ENCODE measurements at regions not wholly inside any gene's neighbourhood (a gene's known extent, or its start where the extent isn't known, plus 50 kb on each side); places are given as distances from the start of the nearest gene placed in this dataset.
A peak's percentile ranks its signal among the peaks of the same experiment; 100 is the strongest.

GRCh38 chr2:53064154-53064553, 703.5 kb upstream of the CHAC2 start:
- no peaks in the 10 kb centered on the region for H3K27me3 ChIP-seq
- 87% methylated on average over 1 of the region's 1 CpG for WGBS (ENCODE audit: low lambda C conversion rate, missing lambda C conversion rate)
- H3K4me3 ChIP-seq = no peak overlapping the region
- DNase-seq (ENCODE audit: low spot score) = no peak
- H3K79me2 ChIP-seq = no peaks in the 10 kb centered on the region
- TF ChIP-seq EZH2phosphoT487 (IDR thresholded peaks at IDR 0.05; ENCODE audit: low read depth, severe bottlenecking, unreplicated experiment) (no peak), CTCF (IDR thresholded peaks at IDR 0.05; ENCODE audit: poor library complexity) (no peak), EZH2 (IDR thresholded peaks at IDR 0.05; ENCODE audit: borderline replicate concordance) (no peak)
- H2AFZ ChIP-seq = no peak overlapping the region
- no peaks in the 10 kb centered on the region for H3K9me2 ChIP-seq (replicated peaks; ENCODE audit: insufficient read depth)
- H3K4me2 ChIP-seq = no peak overlapping the region
- no peak overlapping the region for H3K27ac ChIP-seq
- H3K9me3 ChIP-seq (ENCODE audit: low read depth) = no peaks in the 10 kb centered on the region
- H3K36me3 ChIP-seq (replicated peaks; ENCODE audit: insufficient read depth, low read depth) = no peaks in the 10 kb centered on the region
- H3K4me1 ChIP-seq (ENCODE audit: insufficient read depth) = no peaks in the 10 kb centered on the region
- H4K20me1 ChIP-seq (ENCODE audit: insufficient read depth, poor library complexity, severe bottlenecking) = no peaks in the 10 kb centered on the region

GRCh38 chr2:53058526-53058925, 709.1 kb upstream of the CHAC2 start:
- no peaks in the 10 kb centered on the region for H3K36me3 ChIP-seq (replicated peaks; ENCODE audit: insufficient read depth, low read depth)
- no peaks in the 10 kb centered on the region for H4K20me1 ChIP-seq (ENCODE audit: insufficient read depth, poor library complexity, severe bottlenecking)
- H3K9me2 ChIP-seq (replicated peaks; ENCODE audit: insufficient read depth) = no peaks in the 10 kb centered on the region
- no peaks in the 10 kb centered on the region for H3K79me2 ChIP-seq
- no peaks in the 10 kb centered on the region for H3K9me3 ChIP-seq (ENCODE audit: low read depth)
- DNase-seq (ENCODE audit: low spot score) = peak; percentile 19
- no peaks in the 10 kb centered on the region for H3K27me3 ChIP-seq
- peak overlapping the region; percentile 2 for H3K27ac ChIP-seq
- 50% methylated on average over 3 of the region's 3 CpGs for WGBS (ENCODE audit: low lambda C conversion rate, missing lambda C conversion rate)
- H3K4me3 ChIP-seq = no peak overlapping the region
- no peak overlapping the region for H2AFZ ChIP-seq
- H3K4me1 ChIP-seq (ENCODE audit: insufficient read depth) = no peaks in the 10 kb centered on the region
- TF ChIP-seq EZH2 (IDR thresholded peaks at IDR 0.05; ENCODE audit: borderline replicate concordance) (no peak), CTCF (IDR thresholded peaks at IDR 0.05; ENCODE audit: poor library complexity) (no peak), EZH2phosphoT487 (IDR thresholded peaks at IDR 0.05; ENCODE audit: low read depth, severe bottlenecking, unreplicated experiment) (no peak)
- no peak overlapping the region for H3K4me2 ChIP-seq

- Histone ChIP-seq H3K79me2 (no peaks in the 10 kb centered on the region), H3K4me3 (no peak overlapping the region), H3K36me3 (replicated peaks; ENCODE audit: insufficient read depth, low read depth) (no peaks in the 10 kb centered on the region), H3K9me2 (replicated peaks; ENCODE audit: insufficient read depth) (no peaks in the 10 kb centered on the region), H3K9me3 (ENCODE audit: low read depth) (no peaks in the 10 kb centered on the region), H2AFZ (no peak overlapping the region), H4K20me1 (ENCODE audit: insufficient read depth, poor library complexity, severe bottlenecking) (no peaks in the 10 kb centered on the region), H3K4me1 (ENCODE audit: insufficient read depth) (no peaks in the 10 kb centered on the region), H3K4me2 (no peak overlapping the region), H3K27me3 (no peaks in the 10 kb centered on the region), H3K27ac (no peak overlapping the region)
- TF ChIP-seq EZH2 (IDR thresholded peaks at IDR 0.05; ENCODE audit: borderline replicate concordance) = no peak
- no peak for TF ChIP-seq EZH2phosphoT487 (IDR thresholded peaks at IDR 0.05; ENCODE audit: low read depth, severe bottlenecking, unreplicated experiment)
- TF ChIP-seq CTCF (IDR thresholded peaks at IDR 0.05; ENCODE audit: poor library complexity) = no peak
- no peak for DNase-seq (ENCODE audit: low spot score)
Measured at GRCh38 chr2:53053937-53054336, 713.7 kb upstream of the CHAC2 start.

- Histone ChIP-seq H3K4me1 (ENCODE audit: insufficient read depth) (no peaks in the 10 kb centered on the region), H3K36me3 (replicated peaks; ENCODE audit: insufficient read depth, low read depth) (no peaks in the 10 kb centered on the region), H3K4me3 (no peak overlapping the region), H3K79me2 (no peaks in the 10 kb centered on the region), H4K20me1 (ENCODE audit: insufficient read depth, poor library complexity, severe bottlenecking) (no peaks in the 10 kb centered on the region), H3K9me3 (ENCODE audit: low read depth) (no peaks in the 10 kb centered on the region), H3K9me2 (replicated peaks; ENCODE audit: insufficient read depth) (no peaks in the 10 kb centered on the region), H3K27ac (no peak overlapping the region), H2AFZ (no peak overlapping the region), H3K27me3 (no peaks in the 10 kb centered on the region), H3K4me2 (no peak overlapping the region)
- TF ChIP-seq EZH2phosphoT487 (IDR thresholded peaks at IDR 0.05; ENCODE audit: low read depth, severe bottlenecking, unreplicated experiment) (no peak), EZH2 (IDR thresholded peaks at IDR 0.05; ENCODE audit: borderline replicate concordance) (no peak), CTCF (IDR thresholded peaks at IDR 0.05; ENCODE audit: poor library complexity) (no peak)
- DNase-seq (ENCODE audit: low spot score) = no peak
Measured at GRCh38 chr2:53051157-53051556, 716.4 kb upstream of the CHAC2 start.
